ES-I3 (cell line): ENCODE measurements at regions not wholly inside any gene's neighbourhood (a gene's known extent, or its start where the extent isn't known, plus 50 kb on each side); places are given as distances from the start of the nearest gene placed in this dataset.

Experiments used
- H3K36me3 ChIP-seq: 2 replicates; pipeline ENCODE4 v1.6.1; 2013; ENCODE audit warnings: mild to moderate bottlenecking, low read length, control low read depth, moderate library complexity; ENCODE audit not compliant: insufficient read depth
- H3K4me1 ChIP-seq: 2 replicates; pipeline ENCODE4 v1.6.1; 2013; ENCODE audit warnings: mild to moderate bottlenecking, control low read depth, low read length; ENCODE audit not compliant: insufficient read depth
- H3K9ac ChIP-seq: 2 replicates; pipeline ENCODE4 v1.6.1; 2013; ENCODE audit warnings: low read depth, mild to moderate bottlenecking, low read length, moderate library complexity
- H3K9me3 ChIP-seq: 2 replicates; pipeline ENCODE4 v1.6.1; 2013; ENCODE audit warnings: mild to moderate bottlenecking, low read length, moderate library complexity; ENCODE audit not compliant: control insufficient read depth, insufficient read depth

- no peaks in the 10 kb centered on the region; the same call in 1 of the 2 replicates for H3K4me1 ChIP-seq
- no peak overlapping the region for H3K9ac ChIP-seq
- no peaks in the 10 kb centered on the region for H3K36me3 ChIP-seq
- H3K9me3 ChIP-seq, result no peaks in the 10 kb centered on the region
Observed at GRCh38 chr11:116263019-116263418, 509.8 kb downstream of the BUD13 start.

DNA sequence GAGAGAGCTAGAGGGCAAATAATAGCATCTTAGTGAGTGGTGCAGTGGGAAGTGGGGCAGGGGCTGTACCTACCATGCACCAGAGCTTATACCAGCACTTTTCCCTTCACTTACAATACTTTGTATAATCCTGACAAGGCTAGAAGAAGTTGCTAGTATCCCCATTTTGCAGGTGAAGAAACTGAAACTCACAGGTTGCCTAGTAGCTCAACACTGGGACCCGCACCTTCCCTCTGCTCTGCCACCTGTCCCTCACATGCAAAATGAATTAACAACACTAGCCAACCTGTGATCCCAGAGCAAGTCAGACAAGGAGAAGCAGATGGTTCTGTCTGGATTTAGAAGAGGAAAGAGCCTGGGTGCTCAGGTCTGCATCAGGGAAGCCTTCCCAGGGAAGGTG lies 510.4 kb downstream of the BUD13 start:
- H3K9ac ChIP-seq, result no peak overlapping the region
- H3K9me3 ChIP-seq, result no peaks in the 10 kb centered on the region
- H3K4me1 ChIP-seq, result no peaks in the 10 kb centered on the region; the same call in 1 of the 2 replicates
- H3K36me3 ChIP-seq, result no peaks in the 10 kb centered on the region

- H3K4me1 ChIP-seq, result peaks cover 6% of the 10 kb centered on the region
- no peaks in the 10 kb centered on the region for H3K36me3 ChIP-seq
- no peak overlapping the region for H3K9ac ChIP-seq
- no peaks in the 10 kb centered on the region for H3K9me3 ChIP-seq
Observed at GRCh38 chr11:116261606-116262005, 511.2 kb downstream of the BUD13 start.

GRCh38 chr11:116258821-116259220 lies 514.0 kb downstream of the BUD13 start:
- no peaks in the 10 kb centered on the region for H3K9me3 ChIP-seq
- peaks cover 6% of the 10 kb centered on the region for H3K4me1 ChIP-seq
- H3K36me3 ChIP-seq, result no peaks in the 10 kb centered on the region
- no peak overlapping the region for H3K9ac ChIP-seq

GRCh38 chr11:116257883-116258282 lies 514.9 kb downstream of the BUD13 start:
- no peak overlapping the region for H3K9ac ChIP-seq
- H3K9me3 ChIP-seq, result no peaks in the 10 kb centered on the region
- no peaks in the 10 kb centered on the region for H3K36me3 ChIP-seq
- H3K4me1 ChIP-seq, result peaks cover 6% of the 10 kb centered on the region; the same call in 1 of the 2 replicates

- Histone ChIP-seq H3K4me1 (peaks cover 6% of the 10 kb centered on the region; the same call in 1 of the 2 replicates), H3K36me3 (no peaks in the 10 kb centered on the region), H3K9me3 (no peaks in the 10 kb centered on the region), H3K9ac (no peak overlapping the region)
Observed at GRCh38 chr11:116257092-116257491, 515.7 kb downstream of the BUD13 start.

DNA sequence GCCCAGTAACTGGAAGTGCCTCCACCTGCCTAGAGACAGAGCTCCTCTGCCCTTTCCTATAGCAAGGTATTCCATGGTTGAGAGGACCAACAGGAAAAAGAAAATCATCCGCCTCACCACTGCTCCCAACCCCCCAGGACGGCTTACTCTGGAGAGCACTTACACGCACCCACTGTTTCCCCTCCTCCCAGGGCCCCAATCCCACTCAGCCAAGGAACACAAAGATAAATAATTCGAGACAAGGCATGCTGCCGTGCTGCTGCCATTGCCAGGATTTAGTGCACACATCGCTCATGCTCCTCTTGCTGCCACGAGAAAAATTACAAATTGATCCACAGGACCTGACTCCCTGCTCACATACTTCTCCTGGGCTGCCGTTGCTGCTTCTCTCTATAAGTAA lies 516.6 kb downstream of the BUD13 start:
- H3K36me3 ChIP-seq, result no peaks in the 10 kb centered on the region
- H3K9me3 ChIP-seq, result no peaks in the 10 kb centered on the region
- peaks cover 6% of the 10 kb centered on the region; the same call in 1 of the 2 replicates for H3K4me1 ChIP-seq

GRCh38 chr11:116255321-116255953 lies 517.4 kb downstream of the BUD13 start:
- Histone ChIP-seq H3K36me3 (no peaks in the 10 kb centered on the region), H3K9me3 (no peaks in the 10 kb centered on the region), H3K4me1 (peaks cover 6% of the 10 kb centered on the region; the same call in 1 of the 2 replicates), H3K9ac (no peak overlapping the region)

More for the DNA sequence above, 516.6 kb downstream of the BUD13 start:
- no peak overlapping the region for H3K9ac ChIP-seq

DNA sequence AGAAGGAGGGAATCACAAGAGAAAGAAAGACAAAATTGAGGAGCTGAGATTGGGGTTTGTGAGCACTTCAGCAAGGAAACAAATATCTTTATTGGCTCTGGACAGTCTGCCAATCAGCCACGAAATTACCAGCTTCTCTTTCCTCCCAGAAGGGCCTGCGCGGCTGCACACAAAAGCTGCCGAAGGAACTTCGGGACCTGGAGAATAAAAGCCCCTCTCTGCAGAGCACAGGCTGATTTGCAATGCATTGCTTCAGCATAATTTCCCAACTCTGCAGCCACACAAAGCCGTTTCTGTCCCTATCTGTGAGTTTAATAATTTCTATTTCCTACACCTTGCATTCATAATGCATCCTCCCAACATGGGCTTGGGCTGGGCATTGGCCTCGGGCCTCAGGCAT lies 522.6 kb downstream of the BUD13 start:
- no peaks in the 10 kb centered on the region for H3K9me3 ChIP-seq
- H3K4me1 ChIP-seq, result no peaks in the 10 kb centered on the region
- no peak overlapping the region for H3K9ac ChIP-seq
- no peaks in the 10 kb centered on the region for H3K36me3 ChIP-seq

- no peaks in the 10 kb centered on the region for H3K36me3 ChIP-seq
- H3K9ac ChIP-seq, result no peak overlapping the region
- H3K9me3 ChIP-seq, result no peaks in the 10 kb centered on the region
- H3K4me1 ChIP-seq, result no peaks in the 10 kb centered on the region
Observed at GRCh38 chr11:116249561-116249960, 523.2 kb downstream of the BUD13 start.

DNA sequence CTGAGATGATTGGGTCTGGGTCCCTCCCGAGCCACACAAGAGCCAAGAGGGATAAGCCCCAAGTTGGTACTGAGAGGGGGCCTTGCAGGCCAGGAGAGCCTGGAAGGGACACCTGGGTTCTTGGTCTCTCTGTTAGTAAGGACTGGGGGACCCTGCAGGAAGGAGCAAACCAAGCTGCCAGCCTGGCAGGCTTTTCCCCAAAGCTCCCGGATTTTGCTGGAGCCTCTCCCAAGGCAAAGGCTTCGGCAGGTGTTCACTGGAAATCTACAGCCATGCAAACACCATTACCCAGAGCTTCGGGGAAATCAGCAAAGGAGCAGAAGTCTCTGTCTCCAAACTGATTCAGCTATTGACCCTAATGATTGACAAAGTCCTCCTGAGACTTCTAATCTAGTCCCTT lies 527.9 kb downstream of the BUD13 start:
- H3K4me1 ChIP-seq, result no peaks in the 10 kb centered on the region
- H3K9me3 ChIP-seq, result no peaks in the 10 kb centered on the region
- no peaks in the 10 kb centered on the region for H3K36me3 ChIP-seq
- no peak overlapping the region for H3K9ac ChIP-seq

GRCh38 chr11:116244439-116244838 lies 528.3 kb downstream of the BUD13 start:
- H3K4me1 ChIP-seq, result no peaks in the 10 kb centered on the region
- H3K9me3 ChIP-seq, result no peaks in the 10 kb centered on the region
- H3K36me3 ChIP-seq, result no peaks in the 10 kb centered on the region
- no peak overlapping the region for H3K9ac ChIP-seq

- H3K4me1 ChIP-seq, result no peaks in the 10 kb centered on the region
- no peaks in the 10 kb centered on the region for H3K36me3 ChIP-seq
- no peaks in the 10 kb centered on the region for H3K9me3 ChIP-seq
Observed at GRCh38 chr11:116243991-116244390, 528.8 kb downstream of the BUD13 start.

DNA sequence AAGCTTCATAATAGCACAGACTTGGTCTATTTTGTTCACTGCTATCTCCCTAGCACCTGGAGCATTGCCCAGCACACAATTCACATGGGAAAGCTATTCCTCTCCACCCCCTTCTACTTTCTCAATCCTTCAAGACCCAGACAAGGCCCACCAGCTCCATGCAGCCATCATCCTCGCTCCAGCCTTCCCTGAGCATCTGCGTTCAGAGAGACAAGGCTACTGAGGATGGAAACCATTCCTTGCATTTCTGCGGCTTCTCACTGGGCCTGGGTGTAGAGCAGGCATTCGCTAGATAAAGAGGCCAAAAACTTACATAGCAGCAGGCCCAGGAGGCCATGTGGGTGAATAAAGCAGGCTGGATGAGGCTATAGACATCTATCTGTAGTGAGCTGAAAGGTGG lies 530.8 kb downstream of the BUD13 start:
- H3K9me3 ChIP-seq, result no peaks in the 10 kb centered on the region
- no peaks in the 10 kb centered on the region for H3K36me3 ChIP-seq
- H3K4me1 ChIP-seq, result no peaks in the 10 kb centered on the region
- no peak overlapping the region for H3K9ac ChIP-seq

More at GRCh38 chr11:116243991-116244390, 528.8 kb downstream of the BUD13 start:
- H3K9ac ChIP-seq, result no peak overlapping the region

GRCh38 chr11:116240710-116241109 lies 532.1 kb downstream of the BUD13 start:
- no peaks in the 10 kb centered on the region for H3K36me3 ChIP-seq
- no peaks in the 10 kb centered on the region for H3K9me3 ChIP-seq

More at GRCh38 chr11:116240710-116241109, 532.1 kb downstream of the BUD13 start:
- Histone ChIP-seq H3K4me1 (no peaks in the 10 kb centered on the region), H3K9ac (no peak overlapping the region)
